ENCODE measurements at regions not wholly inside any gene's neighbourhood (a gene's known extent, or its start where the extent isn't known, plus 50 kb on each side); places are given as distances from the start of the nearest gene placed in this dataset.

GRCh38 chr11:104246590-104246989, 82.6 kb upstream of the PDGFD start:
- no peak for TF ChIP-seq EP300 (IDR thresholded peaks at IDR 0.05; ENCODE audit: borderline replicate concordance)
- TF ChIP-seq CEBPB (IDR thresholded peaks at IDR 0.05) = no peak
- no peak for TF ChIP-seq REST (IDR thresholded peaks at IDR 0.05; ENCODE audit: low read depth)
- TF ChIP-seq TCF12 (IDR thresholded peaks at IDR 0.05; ENCODE audit: low read depth) = no peak
- no peak for TF ChIP-seq MAX (IDR thresholded peaks at IDR 0.05)
- TF ChIP-seq FOXM1 (IDR thresholded peaks at IDR 0.05; ENCODE audit: borderline replicate concordance, low read depth) = no peak
- no peak for TF ChIP-seq TEAD4 (IDR thresholded peaks at IDR 0.05)
- TF ChIP-seq CREB1 (IDR thresholded peaks at IDR 0.05; ENCODE audit: low read depth) = no peak
- TF ChIP-seq NFIC (IDR thresholded peaks at IDR 0.05) = no peak
- TF ChIP-seq ZBTB7A (IDR thresholded peaks at IDR 0.05; ENCODE audit: low read depth) = no peak
- TF ChIP-seq RAD21 (IDR thresholded peaks at IDR 0.05; ENCODE audit: low read depth) = no peak
